ENCODE measurements at regions not wholly inside any gene's neighbourhood (a gene's known extent, or its start where the extent isn't known, plus 50 kb on each side); places are given as distances from the start of the nearest gene placed in this dataset.

GRCh38 chr6:23266536-23266935 lies 697.2 kb downstream of the HDGFL1 start:
- no peak for DNase-seq

GRCh38 chr6:23267651-23268050 lies 698.3 kb downstream of the HDGFL1 start:
- DNase-seq: no peak

GRCh38 chr6:23268348-23268747 lies 699.0 kb downstream of the HDGFL1 start:
- DNase-seq: no peak

GRCh38 chr6:23269436-23269835 lies 700.1 kb downstream of the HDGFL1 start:
- no peak for DNase-seq

GRCh38 chr6:23272536-23272935 lies 703.2 kb downstream of the HDGFL1 start:
- DNase-seq: no peak

GRCh38 chr6:23277521-23278179 lies 708.3 kb downstream of the HDGFL1 start:
- no peak for DNase-seq

GRCh38 chr6:23278180-23278532 lies 708.8 kb downstream of the HDGFL1 start:
- DNase-seq: no peak

- no peak for DNase-seq
Observed at GRCh38 chr6:23280437-23280836, 711.1 kb downstream of the HDGFL1 start.

- DNase-seq: no peak
Observed at GRCh38 chr6:23282252-23283021, 713.1 kb downstream of the HDGFL1 start.

- no peak for DNase-seq
Observed at GRCh38 chr6:23293653-23294052, 724.3 kb downstream of the HDGFL1 start.

- no peak for DNase-seq
Observed at GRCh38 chr6:23301556-23301955, 732.2 kb downstream of the HDGFL1 start.

- DNase-seq: no peak
Observed at GRCh38 chr6:23302514-23302913, 733.1 kb downstream of the HDGFL1 start.

- no peak for DNase-seq
Observed at GRCh38 chr6:23305325-23305943, 736.1 kb downstream of the HDGFL1 start.

- no peak for DNase-seq
Observed at GRCh38 chr6:23306251-23306950, 737.0 kb downstream of the HDGFL1 start.

- DNase-seq: no peak
Observed at GRCh38 chr6:23307516-23307915, 738.1 kb downstream of the HDGFL1 start.

GRCh38 chr6:23308166-23308565 lies 738.8 kb downstream of the HDGFL1 start:
- DNase-seq: no peak

- DNase-seq: no peak
Observed at GRCh38 chr6:23311211-23311610, 741.8 kb downstream of the HDGFL1 start.

- no peak for DNase-seq
Observed at GRCh38 chr6:23316131-23316530, 746.8 kb downstream of the HDGFL1 start.

GRCh38 chr6:23316931-23317330 lies 747.6 kb downstream of the HDGFL1 start:
- no peak for DNase-seq

- DNase-seq: no peak
Observed at GRCh38 chr6:23319582-23319981, 750.2 kb downstream of the HDGFL1 start.

- DNase-seq: no peak
Observed at GRCh38 chr6:23320471-23321015, 751.2 kb downstream of the HDGFL1 start.

- DNase-seq: no peak
Observed at GRCh38 chr6:23323897-23324296, 754.5 kb downstream of the HDGFL1 start.

GRCh38 chr6:23325065-23325464 lies 755.7 kb downstream of the HDGFL1 start:
- no peak for DNase-seq

Data from RPMI8226 (cell line).